ENCODE measurements at regions not wholly inside any gene's neighbourhood (a gene's known extent, or its start where the extent isn't known, plus 50 kb on each side); places are given as distances from the start of the nearest gene placed in this dataset.

- TF ChIP-seq POLR2A (IDR thresholded peaks at IDR 0.05) (no peak), CTCF (IDR thresholded peaks at IDR 0.05) (no peak)
Observed at GRCh38 chr3:159178209-159178897, 376.5 kb downstream of the MFSD1 start.
